HG02678 (cell line): ENCODE measurements at regions not wholly inside any gene's neighbourhood (a gene's known extent, or its start where the extent isn't known, plus 50 kb on each side); places are given as distances from the start of the nearest gene placed in this dataset.
A peak's percentile ranks its signal among the peaks of the same experiment; 100 is the strongest.
"Not testable (repeated sequence)": the region's sequence is repeated elsewhere in the genome, so short reads cannot be mapped to it uniquely, and the experiment has no call there.

Experiments
- ATAC-seq: cut with Tn5 transposase; IDR thresholded peaks from one replicate; pipeline ENCODE4 v1.9.1; 2021; ENCODE audit warnings: mild to moderate bottlenecking, moderate library complexity; ENCODE audit not compliant: unreplicated experiment

- ATAC-seq = no peak
Observed at GRCh38 chr6:169145496-169145895, 108.2 kb downstream of the THBS2 start.

- no peak for ATAC-seq
Observed at GRCh38 chr6:169144356-169144755, 109.3 kb downstream of the THBS2 start.

GRCh38 chr6:169142538-169142844 lies 111.2 kb downstream of the THBS2 start:
- ATAC-seq = no peak

GRCh38 chr6:169141671-169142537 lies 111.7 kb downstream of the THBS2 start:
- no peak for ATAC-seq

- ATAC-seq = no peak
Observed at GRCh38 chr6:169140986-169141495, 112.6 kb downstream of the THBS2 start.

- no peak for ATAC-seq
Observed at GRCh38 chr6:169139179-169139971, 114.3 kb downstream of the THBS2 start.

GRCh38 chr6:169132352-169132940 lies 121.2 kb downstream of the THBS2 start:
- ATAC-seq = no peak

GRCh38 chr6:169131390-169131789 lies 122.3 kb downstream of the THBS2 start:
- ATAC-seq = no peak

- ATAC-seq = no peak
Observed at GRCh38 chr6:169130113-169130512, 123.5 kb downstream of the THBS2 start.

- ATAC-seq = no peak
Observed at GRCh38 chr6:169121013-169121412, 132.6 kb downstream of the THBS2 start.

- ATAC-seq = no peak
Observed at GRCh38 chr6:169119669-169120068, 134.0 kb downstream of the THBS2 start.

GRCh38 chr6:169118346-169118830 lies 135.3 kb downstream of the THBS2 start:
- ATAC-seq = no peak

GRCh38 chr6:169117663-169118062 lies 136.0 kb downstream of the THBS2 start:
- no peak for ATAC-seq

- peak; percentile 51 for ATAC-seq
Observed at GRCh38 chr6:169115632-169116031, 138.0 kb downstream of the THBS2 start.

GRCh38 chr6:169114632-169115031 lies 139.0 kb downstream of the THBS2 start:
- not testable (repeated sequence) for ATAC-seq

- ATAC-seq = peak; percentile 74
Observed at GRCh38 chr6:169112483-169113320, 140.9 kb downstream of the THBS2 start.

GRCh38 chr6:169111203-169111602 lies 142.4 kb downstream of the THBS2 start:
- ATAC-seq = no peak

GRCh38 chr6:169109411-169110220 lies 144.0 kb downstream of the THBS2 start:
- ATAC-seq = no peak

GRCh38 chr6:169108753-169109152 lies 144.9 kb downstream of the THBS2 start:
- ATAC-seq = no peak

GRCh38 chr6:169106176-169106575 lies 147.5 kb downstream of the THBS2 start:
- no peak for ATAC-seq
